ENCODE measurements at regions not wholly inside any gene's neighbourhood (a gene's known extent, or its start where the extent isn't known, plus 50 kb on each side); places are given as distances from the start of the nearest gene placed in this dataset.

DNA sequence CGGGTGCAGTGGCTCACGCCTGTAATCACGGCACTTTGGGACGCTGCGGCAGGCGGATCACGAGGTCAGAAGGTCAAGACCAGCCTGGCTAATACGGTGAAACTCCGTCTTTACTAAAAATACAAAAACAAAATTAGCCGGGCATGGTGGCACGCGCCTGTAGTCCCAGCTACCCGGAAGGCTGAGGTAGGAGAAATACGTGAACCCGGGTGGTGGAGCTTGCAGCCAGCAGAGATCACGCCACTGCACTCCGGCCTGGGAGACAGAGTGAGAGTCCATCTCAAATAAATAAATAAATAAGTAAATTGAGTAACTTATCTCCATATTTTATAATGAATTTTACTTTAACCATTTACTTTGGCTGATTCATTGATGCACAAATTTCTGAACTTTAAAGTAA is 1913.3 kb downstream of the PCDH7 start:
- H2BK20ac ChIP-seq (ENCODE audit: low read depth, low read length, poor library complexity, severe bottlenecking), result no peak overlapping the region
- Mint-ChIP-seq H3K27me3 (ENCODE audit: low read depth) (no peaks in the 10 kb centered on the region), H3K4me3 (no peak overlapping the region), H3K36me3 (ENCODE audit: insufficient read depth in 1 of 3, low read depth in 3 of 3) (no peaks in the 10 kb centered on the region; a peak in 2 of 7 replicates), H3K27ac (no peak overlapping the region), H3K4me1 (peaks cover 4 to 6% of the 10 kb centered on the region in 2 experiments), H3K9me3 (peaks cover 5 to 6% of the 10 kb centered on the region in 2 experiments; a peak in 4 of 5 replicates)
- H3K56ac ChIP-seq (ENCODE audit: insufficient read length, low read depth, low read length), result no peak overlapping the region
- H3K18ac ChIP-seq (ENCODE audit: insufficient read length, low read depth, low read length), result no peak overlapping the region
- no peak overlapping the region for H2BK120ac ChIP-seq (ENCODE audit: low read depth, low read length, poor library complexity, severe bottlenecking)
- H3K23ac ChIP-seq (ENCODE audit: insufficient read length, low read depth, low read length), result no peak overlapping the region
- H3K4me1 ChIP-seq (ENCODE audit: insufficient read depth, low read length), result no peaks in the 10 kb centered on the region
- H3K4ac ChIP-seq (ENCODE audit: low read depth, low read length), result no peak overlapping the region
- H3K4me2 ChIP-seq (ENCODE audit: insufficient read depth, insufficient read length, low read length), result no peak overlapping the region
- H2BK15ac ChIP-seq (ENCODE audit: low read depth, low read length), result no peak overlapping the region
- TF ChIP-seq, protein P1, sequence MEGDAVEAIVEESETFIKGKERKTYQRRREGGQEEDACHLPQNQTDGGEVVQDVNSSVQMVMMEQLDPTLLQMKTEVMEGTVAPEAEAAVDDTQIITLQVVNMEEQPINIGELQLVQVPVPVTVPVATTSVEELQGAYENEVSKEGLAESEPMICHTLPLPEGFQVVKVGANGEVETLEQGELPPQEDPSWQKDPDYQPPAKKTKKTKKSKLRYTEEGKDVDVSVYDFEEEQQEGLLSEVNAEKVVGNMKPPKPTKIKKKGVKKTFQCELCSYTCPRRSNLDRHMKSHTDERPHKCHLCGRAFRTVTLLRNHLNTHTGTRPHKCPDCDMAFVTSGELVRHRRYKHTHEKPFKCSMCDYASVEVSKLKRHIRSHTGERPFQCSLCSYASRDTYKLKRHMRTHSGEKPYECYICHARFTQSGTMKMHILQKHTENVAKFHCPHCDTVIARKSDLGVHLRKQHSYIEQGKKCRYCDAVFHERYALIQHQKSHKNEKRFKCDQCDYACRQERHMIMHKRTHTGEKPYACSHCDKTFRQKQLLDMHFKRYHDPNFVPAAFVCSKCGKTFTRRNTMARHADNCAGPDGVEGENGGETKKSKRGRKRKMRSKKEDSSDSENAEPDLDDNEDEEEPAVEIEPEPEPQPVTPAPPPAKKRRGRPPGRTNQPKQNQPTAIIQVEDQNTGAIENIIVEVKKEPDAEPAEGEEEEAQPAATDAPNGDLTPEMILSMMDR (conservative IDR thresholded peaks at IDR 0.05), result no peak
- H2AK5ac ChIP-seq (ENCODE audit: insufficient read length, low read length), result no peak overlapping the region
- DNase-seq, result no peak
- H2BK5ac ChIP-seq (ENCODE audit: insufficient read length, low read length), result no peak overlapping the region
- H3K14ac ChIP-seq (ENCODE audit: insufficient read depth, low read length), result no peak overlapping the region
- H2BK12ac ChIP-seq (ENCODE audit: insufficient read length, low read depth, low read length), result no peak overlapping the region
- no peak overlapping the region for H3K27ac ChIP-seq (ENCODE audit: insufficient read length, low read depth, low read length)
- H4K5ac ChIP-seq (ENCODE audit: insufficient read length, low read depth, low read length), result no peak overlapping the region
- H2AFZ ChIP-seq (ENCODE audit: low read length), result no peak overlapping the region
- no peaks in the 10 kb centered on the region for H4K20me1 ChIP-seq (ENCODE audit: control insufficient read depth, insufficient read depth, insufficient read length)
- no peaks in the 10 kb centered on the region for H3K23me2 ChIP-seq (ENCODE audit: insufficient read length, low read depth, low read length, poor library complexity, severe bottlenecking)
- no peaks in the 10 kb centered on the region for H3K9me3 ChIP-seq (ENCODE audit: control insufficient read depth, low read depth, low read length)
- no peaks in the 10 kb centered on the region for H3K27me3 ChIP-seq (ENCODE audit: insufficient read depth, low read length)
- H3K9ac ChIP-seq (ENCODE audit: extremely low read depth, insufficient read length, low read length), result no peak overlapping the region
- H3K79me2 ChIP-seq (ENCODE audit: insufficient read depth, low read length), result no peaks in the 10 kb centered on the region
- H4K91ac ChIP-seq (ENCODE audit: insufficient read length, low read depth, low read length), result no peak overlapping the region
- no peak overlapping the region for H4K8ac ChIP-seq (replicated peaks; ENCODE audit: insufficient read length, low read depth, low read length)
- no peak overlapping the region for H3T11ph ChIP-seq (ENCODE audit: low read length)
- H3K79me1 ChIP-seq (ENCODE audit: insufficient read depth, low read depth, low read length, poor library complexity, severe bottlenecking), result no peaks in the 10 kb centered on the region
- no CpG with 5 or more reads among the region's 17 CpGs for WGBS (ENCODE audit: extremely low coverage, insufficient read length, low lambda C conversion rate)

Measured in H9 (cell line).